SK-N-SH treated with all-trans-retinoic acid at 6 μM for 48 hours (cell line): ENCODE measurements at regions not wholly inside any gene's neighbourhood (a gene's known extent, or its start where the extent isn't known, plus 50 kb on each side); places are given as distances from the start of the nearest gene placed in this dataset.

Experiments
- ATAC-seq: fragments of 200-7000 bp; cut with Tn5 transposase; 3 replicates; pipeline ENCODE4 v1.9.1; 2020; ENCODE audit warnings: mild to moderate bottlenecking, moderate library complexity
- ARNTL ChIP-seq: fragments of 450-650 bp; formaldehyde crosslinking; IDR thresholded peaks from 2 replicates; pipeline ENCODE4 v1.5.0; 2020; ENCODE audit warnings: low read depth, mild to moderate bottlenecking, moderate library complexity, borderline replicate concordance
- BACH2 ChIP-seq: fragments of 250-450 bp; sonication (Bioruptor Pico); IDR thresholded peaks from 2 replicates; pipeline ENCODE4 v1.9.0; 2021; ENCODE audit warnings: mild to moderate bottlenecking, borderline replicate concordance
- CREB5 ChIP-seq: fragments of 250-450 bp; sonication (Bioruptor Pico); IDR thresholded peaks from 2 replicates; pipeline ENCODE4 v1.5.1; 2020; ENCODE audit warnings: low read depth, mild to moderate bottlenecking, moderate library complexity
- CSDC2 ChIP-seq: fragments of 250-450 bp; sonication (Bioruptor Pico); IDR thresholded peaks from 2 replicates; pipeline ENCODE4 v1.5.0; 2020; ENCODE audit warnings: mild to moderate bottlenecking, moderate library complexity
- ESRRG ChIP-seq: fragments of 250-450 bp; sonication (Bioruptor Pico); IDR thresholded peaks from 2 replicates; pipeline ENCODE4 v1.6.1; 2021; ENCODE audit warnings: mild to moderate bottlenecking
- GLIS3 ChIP-seq: fragments of 250-450 bp; sonication (Bioruptor Pico); IDR thresholded peaks from 2 replicates; pipeline ENCODE4 v1.5.0; 2020; ENCODE audit warnings: mild to moderate bottlenecking, moderate library complexity
- ISL1 ChIP-seq: fragments of 250-450 bp; sonication (Bioruptor Pico); IDR thresholded peaks from 2 replicates; pipeline ENCODE4 v2.1.2; 2022; ENCODE audit warnings: mild to moderate bottlenecking, moderate library complexity
- OSR1 ChIP-seq: fragments of 250-450 bp; sonication (Bioruptor Pico); IDR thresholded peaks from 2 replicates; pipeline ENCODE4 v1.8.0; 2022; ENCODE audit warnings: moderate library complexity, mild to moderate bottlenecking, inconsistent platforms
- PATZ1 ChIP-seq: fragments of 250-450 bp; sonication (Bioruptor Pico); IDR thresholded peaks from 2 replicates; pipeline ENCODE4 v1.8.0; 2020; ENCODE audit warnings: mild to moderate bottlenecking, moderate library complexity, borderline replicate concordance
- POU6F1 ChIP-seq: fragments of 250-450 bp; sonication (Bioruptor Pico); IDR thresholded peaks from 2 replicates; pipeline ENCODE4 v1.8.0; 2021; ENCODE audit warnings: low read depth, mild to moderate bottlenecking, moderate library complexity, borderline replicate concordance
- PPARA ChIP-seq: fragments of 250-450 bp; sonication (Bioruptor Pico); IDR thresholded peaks from 2 replicates; pipeline ENCODE4 v1.5.0; 2020; ENCODE audit warnings: mild to moderate bottlenecking, borderline replicate concordance
- RARB ChIP-seq: fragments of 250-450 bp; sonication (Bioruptor Pico); IDR thresholded peaks from 2 replicates; pipeline ENCODE4 v1.8.0; 2021; ENCODE audit warnings: mild to moderate bottlenecking, moderate library complexity
- SNAI2 ChIP-seq: fragments of 250-450 bp; sonication (Bioruptor Pico); IDR thresholded peaks from 2 replicates; pipeline ENCODE4 v1.5.0; 2020; ENCODE audit warnings: mild to moderate bottlenecking, moderate library complexity
- TCF4 ChIP-seq: fragments of 250-450 bp; sonication (Bioruptor Pico); IDR thresholded peaks from 2 replicates; pipeline ENCODE4 v1.8.0; 2021; ENCODE audit warnings: mild to moderate bottlenecking, moderate library complexity, borderline replicate concordance
- ZC3H10 ChIP-seq: fragments of 250-450 bp; sonication (Bioruptor Pico); IDR thresholded peaks from 2 replicates; pipeline ENCODE4 v1.5.1; 2021; ENCODE audit warnings: mild to moderate bottlenecking, moderate library complexity
- ZFP3 ChIP-seq: fragments of 250-450 bp; sonication (Bioruptor Pico); IDR thresholded peaks from 2 replicates; pipeline ENCODE4 v1.5.0; 2020; ENCODE audit warnings: mild to moderate bottlenecking, moderate library complexity
- ZFP30 ChIP-seq: fragments of 450-650 bp; formaldehyde crosslinking; IDR thresholded peaks from 2 replicates; pipeline ENCODE4 v1.5.0; 2022; ENCODE audit warnings: mild to moderate bottlenecking, moderate library complexity
- ZNF565 ChIP-seq: fragments of 450-650 bp; formaldehyde crosslinking; conservative IDR thresholded peaks from 2 replicates; pipeline ENCODE4 v1.5.0; 2020; ENCODE audit warnings: low read depth, mild to moderate bottlenecking, moderate library complexity
- ZNF70 ChIP-seq: fragments of 450-650 bp; formaldehyde crosslinking; IDR thresholded peaks from 2 replicates; pipeline ENCODE4 v1.5.0; 2020; ENCODE audit warnings: mild to moderate bottlenecking, moderate library complexity
- ZNF8 ChIP-seq: fragments of 450-650 bp; formaldehyde crosslinking; IDR thresholded peaks from 2 replicates; pipeline ENCODE4 v1.5.0; 2020; ENCODE audit warnings: mild to moderate bottlenecking, moderate library complexity
- TF ChIP-seq, protein P1 (sequence below): fragments of 250-450 bp; sonication (Bioruptor Pico); IDR thresholded peaks from 2 replicates; pipeline ENCODE4 v1.5.0; 2020; ENCODE audit warnings: mild to moderate bottlenecking, moderate library complexity

DNA sequence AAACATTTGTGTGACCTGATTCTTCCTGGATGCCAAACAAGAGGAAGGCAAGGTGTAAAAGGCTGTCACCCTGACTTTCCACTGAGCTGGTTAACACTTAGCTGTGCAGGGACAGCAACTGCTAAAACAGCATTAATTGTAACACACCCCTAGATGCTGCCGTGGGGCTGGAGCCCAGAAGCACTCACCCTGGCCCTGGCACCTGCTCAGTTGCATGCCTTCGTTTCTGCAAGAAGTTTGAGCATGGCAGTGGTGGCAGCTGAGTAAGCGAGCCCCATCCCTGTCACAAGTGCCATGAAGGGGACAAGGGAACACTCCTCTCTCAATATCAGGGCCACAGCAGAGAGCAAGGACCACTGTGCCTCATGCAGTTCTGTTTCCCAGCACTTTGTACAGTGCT, 330.2 kb downstream of the TMEM114 start:
- TF ChIP-seq PATZ1 (CRISPR knock-in tag): no peak
- TF ChIP-seq, all 23 proteins: peak for 0

DNA sequence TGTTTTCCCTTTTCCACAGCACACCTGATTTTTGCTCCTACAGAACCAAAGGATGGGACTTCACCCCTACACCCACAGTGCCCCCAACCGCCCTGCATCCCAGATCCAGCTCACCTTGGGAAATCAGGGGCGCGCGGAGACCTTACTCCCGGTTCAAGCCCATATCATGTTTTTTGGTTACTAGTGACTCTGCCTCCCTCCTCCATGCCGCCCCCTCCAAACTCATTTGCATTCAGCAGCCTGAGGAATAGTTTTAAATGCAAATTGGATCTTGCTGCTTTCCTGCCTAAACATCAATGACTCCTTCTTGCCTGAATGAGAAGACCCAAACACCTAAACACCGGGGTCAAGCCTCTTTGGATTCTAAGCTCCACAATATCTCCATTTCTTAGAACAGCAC, 331.8 kb downstream of the TMEM114 start:
- TF ChIP-seq BACH2 (CRISPR knock-in tag) (no peak), ZC3H10 (CRISPR knock-in tag) (no peak), ZNF565 (CRISPR knock-in tag) (no peak)

More for the DNA sequence above, 330.2 kb downstream of the TMEM114 start:
- ATAC-seq: no peak

GRCh38 chr16:8257561-8257960, 332.8 kb downstream of the TMEM114 start:
- ATAC-seq: no peak
- TF ChIP-seq, protein P1, sequence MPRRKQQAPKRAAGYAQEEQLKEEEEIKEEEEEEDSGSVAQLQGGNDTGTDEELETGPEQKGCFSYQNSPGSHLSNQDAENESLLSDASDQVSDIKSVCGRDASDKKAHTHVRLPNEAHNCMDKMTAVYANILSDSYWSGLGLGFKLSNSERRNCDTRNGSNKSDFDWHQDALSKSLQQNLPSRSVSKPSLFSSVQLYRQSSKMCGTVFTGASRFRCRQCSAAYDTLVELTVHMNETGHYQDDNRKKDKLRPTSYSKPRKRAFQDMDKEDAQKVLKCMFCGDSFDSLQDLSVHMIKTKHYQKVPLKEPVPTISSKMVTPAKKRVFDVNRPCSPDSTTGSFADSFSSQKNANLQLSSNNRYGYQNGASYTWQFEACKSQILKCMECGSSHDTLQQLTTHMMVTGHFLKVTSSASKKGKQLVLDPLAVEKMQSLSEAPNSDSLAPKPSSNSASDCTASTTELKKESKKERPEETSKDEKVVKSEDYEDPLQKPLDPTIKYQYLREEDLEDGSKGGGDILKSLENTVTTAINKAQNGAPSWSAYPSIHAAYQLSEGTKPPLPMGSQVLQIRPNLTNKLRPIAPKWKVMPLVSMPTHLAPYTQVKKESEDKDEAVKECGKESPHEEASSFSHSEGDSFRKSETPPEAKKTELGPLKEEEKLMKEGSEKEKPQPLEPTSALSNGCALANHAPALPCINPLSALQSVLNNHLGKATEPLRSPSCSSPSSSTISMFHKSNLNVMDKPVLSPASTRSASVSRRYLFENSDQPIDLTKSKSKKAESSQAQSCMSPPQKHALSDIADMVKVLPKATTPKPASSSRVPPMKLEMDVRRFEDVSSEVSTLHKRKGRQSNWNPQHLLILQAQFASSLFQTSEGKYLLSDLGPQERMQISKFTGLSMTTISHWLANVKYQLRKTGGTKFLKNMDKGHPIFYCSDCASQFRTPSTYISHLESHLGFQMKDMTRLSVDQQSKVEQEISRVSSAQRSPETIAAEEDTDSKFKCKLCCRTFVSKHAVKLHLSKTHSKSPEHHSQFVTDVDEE (CRISPR knock-in tag): no peak
- TF ChIP-seq ARNTL (no peak), ESRRG (CRISPR knock-in tag) (no peak), ZNF8 (CRISPR knock-in tag) (no peak), TCF4 (no peak), SNAI2 (CRISPR knock-in tag) (no peak), RARB (CRISPR knock-in tag) (no peak), ISL1 (CRISPR knock-in tag) (no peak), CREB5 (no peak), ZNF565 (CRISPR knock-in tag) (no peak), OSR1 (CRISPR knock-in tag) (no peak), ZNF70 (CRISPR knock-in tag) (no peak), GLIS3 (CRISPR knock-in tag) (no peak), POU6F1 (no peak), BACH2 (CRISPR knock-in tag) (no peak), ZFP30 (CRISPR knock-in tag) (no peak)

More for the DNA sequence above, 331.8 kb downstream of the TMEM114 start:
- no peak for ATAC-seq

DNA sequence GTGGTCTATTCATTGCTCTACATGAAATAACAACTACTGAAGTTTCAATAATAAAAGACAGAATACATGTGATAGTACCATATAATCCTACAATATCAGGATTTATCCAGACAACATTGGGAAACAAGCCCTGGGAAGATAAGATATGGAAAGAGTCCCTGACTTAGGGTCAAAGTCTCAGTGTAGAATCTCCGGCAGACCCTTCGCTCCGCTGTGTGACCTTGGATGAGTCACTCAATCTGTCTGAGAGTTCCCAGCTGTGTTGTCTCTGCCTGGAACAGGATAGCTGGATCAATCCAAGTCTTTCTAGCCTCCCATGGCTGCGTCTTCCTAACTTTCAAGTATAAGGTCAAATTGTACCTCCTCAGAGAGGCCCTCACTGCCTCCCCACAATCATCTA, 335.9 kb downstream of the TMEM114 start:
- no peak for ATAC-seq
- TF ChIP-seq ESRRG (CRISPR knock-in tag): no peak
- TF ChIP-seq ZFP3 (CRISPR knock-in tag): no peak
- no peak for TF ChIP-seq ISL1 (CRISPR knock-in tag)
- no peak for TF ChIP-seq CSDC2 (CRISPR knock-in tag)
- TF ChIP-seq ZNF8 (CRISPR knock-in tag): no peak
- TF ChIP-seq ZC3H10 (CRISPR knock-in tag): no peak
- TF ChIP-seq PPARA: no peak
- no peak for TF ChIP-seq OSR1 (CRISPR knock-in tag)
- TF ChIP-seq BACH2 (CRISPR knock-in tag): no peak
- TF ChIP-seq ARNTL: no peak
- TF ChIP-seq ZFP30 (CRISPR knock-in tag): no peak
- no peak for TF ChIP-seq SNAI2 (CRISPR knock-in tag)
- TF ChIP-seq TCF4: no peak
- TF ChIP-seq, protein P1 (CRISPR knock-in tag): no peak
- TF ChIP-seq ZNF565 (CRISPR knock-in tag): no peak
- TF ChIP-seq CREB5: no peak
- no peak for TF ChIP-seq PATZ1 (CRISPR knock-in tag)
